Thyroid gland (tissue), 4 donors: ENCODE measurements at regions not wholly inside any gene's neighbourhood (a gene's known extent, or its start where the extent isn't known, plus 50 kb on each side); places are given as distances from the start of the nearest gene placed in this dataset.
"Not testable (repeated sequence)": the region's sequence is repeated elsewhere in the genome, so short reads cannot be mapped to it uniquely, and the experiment has no call there.

ENCODE experiments used
- DNase-seq, 2 donors: peaks; one replicate each; pipeline ENCODE4 v3.0.0-alpha.2; 2019
- H3K27ac ChIP-seq, 3 donors: fragments of 200-600 bp; sonication (generic); 1 replicate in 2 of 3; 2 replicates in 1 of 3; pipeline ENCODE4 v1.5.1; 2016 to 2019; ENCODE audit warnings: mild to moderate bottlenecking in 1 of 3, moderate library complexity in 1 of 3
- H3K27me3 ChIP-seq: fragments of 200-600 bp; sonication (generic); one replicate; pipeline ENCODE4 v1.5.1; 2019
- H3K36me3 ChIP-seq, 2 donors: fragments of 200-600 bp; sonication (generic); one replicate each; pipeline ENCODE4 v1.5.1; 2016 to 2019
- H3K4me1 ChIP-seq, 2 donors: fragments of 200-600 bp; sonication (generic); one replicate each; pipeline ENCODE4 v1.5.1; 2017 to 2019
- H3K4me3 ChIP-seq, 3 donors: fragments of 200-600 bp; sonication (generic); replicated peaks in 1 of 3; 1 replicate in 2 of 3; 2 replicates in 1 of 3; pipeline ENCODE4 v1.5.1; 2016; ENCODE audit warnings: mild to moderate bottlenecking in 1 of 3
- H3K9me3 ChIP-seq: fragments of 200-600 bp; sonication (generic); one replicate; pipeline ENCODE4 v1.5.1; 2017
- POLR2A ChIP-seq, 2 donors: fragments of 450-650 bp; IDR thresholded peaks; one replicate each; pipeline ENCODE4 v1.6.1; 2017; ENCODE audit warnings: antibody characterized with exemption in 2 of 2, mild to moderate bottlenecking in 2 of 2, moderate library complexity in 1 of 2
- WGBS, 2 donors: methylation state at CpG; one replicate each; pipeline ENCODE4 v1.1.5; 2017; 5-methylcytosine and 5-hydroxymethylcytosine counted together
- intact Hi-C: fragments of 100-400 bp; cut with DNase I; formaldehyde crosslinking; loops from one replicate; pipeline ENCODE4 v1.15.1; 2023
- TF ChIP-seq, protein P1 (sequence below), 6 experiments: fragments of 200-600 bp in 3 of 6; fragments of 450-650 bp in 3 of 6; sonication (generic) in 3 of 6; IDR thresholded peaks; one replicate each; pipeline ENCODE4 v1.5.1; 2016 to 2019; ENCODE audit warnings: antibody characterized with exemption in 6 of 6, mild to moderate bottlenecking in 2 of 6, inconsistent platforms in 1 of 6, moderate library complexity in 1 of 6

DNA sequence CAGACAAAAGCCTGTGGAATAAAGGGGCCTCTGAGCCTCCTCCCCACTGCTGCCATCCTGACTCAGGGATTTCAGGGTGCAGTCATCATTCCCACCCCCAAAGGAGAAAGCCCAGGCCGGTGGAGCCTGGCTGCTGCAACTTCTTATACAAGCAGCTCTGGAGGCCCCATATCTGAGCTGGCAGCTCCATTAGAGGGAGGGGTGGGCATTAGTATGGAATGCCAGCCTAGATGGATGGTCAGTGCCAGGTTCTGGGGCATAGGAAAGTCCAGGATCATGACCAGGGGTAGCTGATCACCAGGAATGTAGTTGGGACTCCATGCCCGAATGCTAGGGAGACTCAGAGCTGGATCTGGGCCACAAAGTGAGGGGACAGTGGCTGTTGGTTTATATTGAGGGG lies 581.0 kb downstream of the KCNJ18 start:
- intact Hi-C loops = no loop called here
- H3K27me3 ChIP-seq = no peaks in the 10 kb centered on the region
- no peak for DNase-seq
- H3K4me3 ChIP-seq = no peak overlapping the region
- H3K9me3 ChIP-seq = no peaks in the 10 kb centered on the region
- no peaks in the 10 kb centered on the region for H3K4me1 ChIP-seq
- TF ChIP-seq POLR2A (IDR thresholded peaks at IDR 0.05) = no peak
- TF ChIP-seq, protein P1, sequence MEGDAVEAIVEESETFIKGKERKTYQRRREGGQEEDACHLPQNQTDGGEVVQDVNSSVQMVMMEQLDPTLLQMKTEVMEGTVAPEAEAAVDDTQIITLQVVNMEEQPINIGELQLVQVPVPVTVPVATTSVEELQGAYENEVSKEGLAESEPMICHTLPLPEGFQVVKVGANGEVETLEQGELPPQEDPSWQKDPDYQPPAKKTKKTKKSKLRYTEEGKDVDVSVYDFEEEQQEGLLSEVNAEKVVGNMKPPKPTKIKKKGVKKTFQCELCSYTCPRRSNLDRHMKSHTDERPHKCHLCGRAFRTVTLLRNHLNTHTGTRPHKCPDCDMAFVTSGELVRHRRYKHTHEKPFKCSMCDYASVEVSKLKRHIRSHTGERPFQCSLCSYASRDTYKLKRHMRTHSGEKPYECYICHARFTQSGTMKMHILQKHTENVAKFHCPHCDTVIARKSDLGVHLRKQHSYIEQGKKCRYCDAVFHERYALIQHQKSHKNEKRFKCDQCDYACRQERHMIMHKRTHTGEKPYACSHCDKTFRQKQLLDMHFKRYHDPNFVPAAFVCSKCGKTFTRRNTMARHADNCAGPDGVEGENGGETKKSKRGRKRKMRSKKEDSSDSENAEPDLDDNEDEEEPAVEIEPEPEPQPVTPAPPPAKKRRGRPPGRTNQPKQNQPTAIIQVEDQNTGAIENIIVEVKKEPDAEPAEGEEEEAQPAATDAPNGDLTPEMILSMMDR (IDR thresholded peaks at IDR 0.05) = no peak
- 49 to 65% methylated on average over 2 of the region's 2 CpGs for WGBS, 2 donors
- H3K27ac ChIP-seq = no peak overlapping the region
- no peaks in the 10 kb centered on the region for H3K36me3 ChIP-seq

DNA sequence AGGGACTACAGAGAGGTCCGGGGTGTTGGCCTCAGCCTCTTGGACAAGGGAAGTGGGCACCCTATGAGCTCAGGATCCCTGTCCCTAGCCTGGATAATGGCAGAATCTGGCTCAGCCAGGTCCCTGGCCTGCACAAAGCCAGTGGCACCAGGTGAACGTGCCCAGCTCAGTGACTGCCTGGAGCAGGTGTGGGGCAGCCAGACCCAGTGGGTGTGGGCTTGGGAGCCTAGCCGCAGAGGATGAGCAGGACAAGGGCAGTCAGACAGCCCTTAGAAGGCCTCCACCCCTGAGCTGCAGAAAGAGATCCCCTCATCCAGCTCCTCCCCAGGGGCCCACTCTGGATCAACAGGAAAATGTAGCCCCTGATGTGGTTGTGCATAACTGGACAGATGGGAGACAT lies 585.3 kb downstream of the KCNJ18 start:
- intact Hi-C loops = no loop called here
- Histone ChIP-seq H3K27ac (no peak overlapping the region), H3K36me3 (no peaks in the 10 kb centered on the region), H3K4me3 (no peak overlapping the region), H3K4me1 (no peaks in the 10 kb centered on the region), H3K9me3 (no peaks in the 10 kb centered on the region), H3K27me3 (no peaks in the 10 kb centered on the region)
- DNase-seq = no peak
- 62 to 78% methylated on average over 1 to 3 of the region's 3 CpGs for WGBS, 2 donors
- no peak for TF ChIP-seq POLR2A (IDR thresholded peaks at IDR 0.05)
- TF ChIP-seq, protein P1 (IDR thresholded peaks at IDR 0.05) = no peak

DNA sequence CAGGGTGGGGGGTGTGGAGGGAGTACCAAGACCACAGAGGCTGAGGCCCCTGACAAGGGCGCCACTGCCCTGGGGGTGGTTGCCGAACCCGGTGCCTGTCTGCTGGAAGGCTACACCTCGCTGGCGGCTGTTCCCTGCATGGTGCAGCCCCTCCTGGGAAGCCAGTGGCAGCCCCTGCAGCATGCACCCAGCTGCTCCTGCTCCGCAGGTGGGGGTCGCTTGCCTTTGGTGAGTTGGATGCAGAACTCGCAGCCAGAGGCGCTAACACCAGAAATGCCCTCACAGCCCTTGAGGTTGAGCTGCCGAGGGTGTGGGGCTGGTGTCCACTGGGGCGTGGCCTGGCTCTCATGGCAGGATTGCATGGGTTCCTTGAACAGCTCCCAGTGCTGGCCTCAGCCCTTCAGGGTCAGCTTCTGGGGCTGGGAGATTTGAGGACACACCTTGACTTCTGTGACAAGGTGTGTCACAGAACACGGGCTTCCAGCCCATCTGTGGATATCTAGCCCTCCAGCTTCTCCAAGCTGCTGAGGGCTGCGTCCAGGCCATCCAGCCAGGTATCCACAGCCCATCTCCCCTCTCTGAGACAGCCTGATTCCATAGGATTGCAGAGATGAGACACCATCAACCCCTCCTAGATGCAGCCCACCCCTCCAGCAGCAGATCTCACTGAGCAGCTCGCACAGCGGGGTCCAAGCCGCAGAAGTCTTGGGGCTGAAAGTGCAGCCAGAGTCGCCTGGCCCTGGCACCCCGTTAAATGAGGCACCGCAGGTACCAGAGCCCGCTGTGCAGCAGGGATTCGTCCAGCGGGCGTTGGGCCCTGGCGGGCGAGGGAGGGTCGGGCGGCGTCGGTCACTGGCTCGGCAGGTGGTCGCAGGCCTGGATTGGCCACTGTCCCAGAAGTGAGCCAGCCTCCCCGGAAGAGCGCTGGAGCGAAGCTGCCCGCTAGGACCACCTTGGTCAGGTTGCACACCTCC lies 586.3 kb downstream of the KCNJ18 start:
- no peaks in the 10 kb centered on the region for H3K9me3 ChIP-seq
- WGBS, 2 donors = 91 to 93% methylated on average over 2 to 24 of the region's 35 CpGs
- no peak overlapping the region for H3K27ac ChIP-seq
- TF ChIP-seq POLR2A (IDR thresholded peaks at IDR 0.05) = no peak
- TF ChIP-seq, protein P1 (IDR thresholded peaks at IDR 0.05) = no peak
- H3K4me3 ChIP-seq = no peak overlapping the region
- no peaks in the 10 kb centered on the region for H3K36me3 ChIP-seq
- intact Hi-C loops = no loop called here
- no peaks in the 10 kb centered on the region for H3K27me3 ChIP-seq
- H3K4me1 ChIP-seq = no peaks in the 10 kb centered on the region
- DNase-seq = no peak

DNA sequence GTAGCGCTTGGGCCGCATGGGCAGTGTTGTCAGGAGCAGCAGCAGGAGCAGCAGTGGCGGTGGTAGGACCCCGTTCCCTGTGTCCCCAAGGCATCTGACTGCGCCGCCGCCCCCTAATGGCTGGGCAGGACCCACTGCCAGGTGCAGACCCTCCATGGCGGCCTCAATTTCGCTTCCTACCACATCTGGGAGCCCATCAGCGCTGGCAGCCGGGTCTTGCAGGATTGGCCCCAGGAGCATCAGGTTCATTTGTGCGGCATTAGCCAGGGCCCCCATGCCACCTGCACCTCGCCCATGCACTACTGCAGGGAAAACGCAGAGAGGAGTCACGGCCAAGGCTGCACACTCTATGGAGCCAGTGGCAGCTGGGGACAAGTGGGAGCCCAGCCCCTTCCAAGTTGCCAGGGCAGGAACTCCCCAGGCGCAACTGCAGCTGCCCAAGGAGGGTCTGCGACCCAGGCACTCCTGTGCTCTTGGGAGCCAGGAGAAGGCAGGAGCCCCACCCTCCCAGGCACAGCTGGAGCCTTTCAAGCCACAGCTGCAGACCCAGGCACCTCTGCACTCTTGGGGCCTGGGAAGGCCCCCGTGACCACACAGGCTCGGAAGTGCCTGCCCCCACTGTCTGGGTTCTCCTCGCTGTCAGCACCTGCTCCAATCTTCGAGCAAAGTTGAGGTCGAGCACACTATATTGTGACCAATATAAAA lies 594.2 kb downstream of the KCNJ18 start:
- WGBS, 2 donors = 80 to 85% methylated on average over 17 to 19 of the region's 22 CpGs
- DNase-seq = no peak
- H3K27ac ChIP-seq = no peak overlapping the region
- no peak overlapping the region for H3K4me3 ChIP-seq
- intact Hi-C loops = no loop called here
- TF ChIP-seq POLR2A (IDR thresholded peaks at IDR 0.05) = no peak
- TF ChIP-seq, protein P1 (IDR thresholded peaks at IDR 0.05) = no peak
- H3K9me3 ChIP-seq = no peaks in the 10 kb centered on the region
- H3K27me3 ChIP-seq = no peaks in the 10 kb centered on the region
- no peaks in the 10 kb centered on the region for H3K4me1 ChIP-seq
- no peaks in the 10 kb centered on the region for H3K36me3 ChIP-seq

DNA sequence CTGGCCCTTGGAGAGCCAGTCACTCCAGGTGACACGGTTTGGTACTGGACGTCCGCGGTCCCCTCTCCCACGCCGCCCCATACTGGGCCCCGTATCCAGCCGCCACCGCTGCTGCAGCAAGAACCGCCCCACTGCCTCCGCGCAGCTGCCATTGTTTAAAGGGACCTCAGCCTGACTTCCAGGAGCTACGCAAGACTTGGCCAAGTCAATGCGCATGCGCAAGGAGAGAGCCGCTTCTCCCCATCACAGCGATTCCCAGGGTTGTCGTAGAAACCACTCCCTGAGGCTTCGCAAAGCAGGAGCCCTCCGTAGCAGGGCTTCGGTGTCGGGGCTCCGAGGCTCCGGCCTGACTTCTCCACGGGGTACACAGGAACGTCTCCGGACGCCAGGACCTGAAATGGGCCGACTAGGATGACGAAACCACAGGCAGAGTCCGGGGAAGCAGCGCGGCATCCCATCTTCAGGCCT lies 606.2 kb downstream of the KCNJ18 start:
- H3K27ac ChIP-seq, DNase-seq, H3K36me3 ChIP-seq, intact Hi-C loops, H3K27me3 ChIP-seq, H3K9me3 ChIP-seq, H3K4me1 ChIP-seq, H3K4me3 ChIP-seq: not testable (repeated sequence)
- WGBS, 2 donors = 87 to 90% methylated on average over 7 to 18 of the region's 33 CpGs
